IPS-NIHi7 (cell line): ENCODE measurements at regions not wholly inside any gene's neighbourhood (a gene's known extent, or its start where the extent isn't known, plus 50 kb on each side); places are given as distances from the start of the nearest gene placed in this dataset.
"Not testable (repeated sequence)": the region's sequence is repeated elsewhere in the genome, so short reads cannot be mapped to it uniquely, and the experiment has no call there.

Experiments used
- DNase-seq: peaks from one replicate; pipeline ENCODE4 v3.0.0; 2012; ENCODE audit warnings: mixed read lengths; ENCODE audit errors: extremely low spot score

GRCh38 chr20:16864069-16864468, 115.9 kb downstream of the OTOR start:
- DNase-seq = no peak

- DNase-seq = no peak
Observed at GRCh38 chr20:16864963-16865362, 116.8 kb downstream of the OTOR start.

DNA sequence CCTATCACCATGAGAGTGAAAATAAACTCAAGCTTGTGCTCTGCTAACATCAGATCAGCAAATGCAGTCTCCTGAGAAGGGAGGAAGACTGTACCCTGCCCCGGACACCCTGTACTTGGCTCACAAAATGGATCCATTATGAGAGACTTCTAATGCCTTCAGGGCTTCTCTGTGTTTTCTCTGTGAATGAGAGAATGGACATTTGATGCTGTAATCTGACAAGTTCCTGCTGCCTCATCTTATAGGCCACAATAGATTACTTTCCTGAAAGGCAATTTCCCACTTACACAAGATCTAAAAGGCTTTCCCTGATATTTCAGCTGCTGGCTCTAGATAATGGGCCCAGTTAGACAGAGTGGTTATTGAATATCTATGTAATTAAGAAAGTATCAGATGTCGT, 117.2 kb downstream of the OTOR start:
- DNase-seq = no peak

- DNase-seq = not testable (repeated sequence)
Observed at GRCh38 chr20:16873124-16873523, 125.0 kb downstream of the OTOR start.

DNA sequence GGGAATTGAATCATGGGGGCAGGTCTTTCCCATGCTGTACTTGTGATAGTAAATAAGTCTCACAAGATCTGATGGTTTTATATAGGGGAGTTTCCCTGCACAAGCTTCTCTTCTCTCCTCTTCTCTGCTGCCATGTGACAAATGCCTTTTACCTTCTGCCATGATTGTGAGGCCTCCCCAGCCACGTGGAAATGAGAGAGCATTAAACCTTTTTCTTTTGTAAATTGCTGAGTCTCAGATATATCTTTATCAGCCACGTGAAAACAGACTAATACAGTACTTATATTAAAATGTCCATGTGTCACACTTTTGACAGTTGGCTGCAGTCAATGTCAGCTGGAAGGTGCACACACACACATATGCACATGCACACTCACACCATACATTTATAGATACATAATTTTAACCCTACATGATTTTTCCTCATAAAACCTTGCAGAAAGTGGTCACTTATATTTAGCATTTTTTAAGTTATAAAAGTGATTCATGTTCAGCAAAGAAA, 128.9 kb downstream of the OTOR start:
- DNase-seq = no peak

DNA sequence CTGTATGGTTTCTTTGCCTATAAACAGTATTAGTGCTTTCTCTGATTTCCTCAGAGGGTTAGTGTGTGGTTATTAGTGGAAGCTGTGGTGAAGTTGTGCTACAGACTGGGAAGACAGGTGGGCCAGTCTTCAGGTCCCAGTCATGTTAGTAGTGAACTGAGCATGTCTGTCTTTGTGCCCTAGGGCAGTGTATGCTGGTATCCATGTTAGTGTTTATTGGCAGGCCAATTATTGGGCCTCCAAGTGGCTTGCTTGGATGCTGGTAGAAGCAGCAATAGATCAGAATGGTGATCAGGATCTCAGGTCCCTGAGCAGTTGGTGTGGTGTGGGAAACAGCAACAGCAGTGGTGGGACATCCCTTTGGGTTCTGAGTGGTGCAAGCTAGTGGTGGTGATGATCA, 137.6 kb downstream of the OTOR start:
- DNase-seq = no peak

DNA sequence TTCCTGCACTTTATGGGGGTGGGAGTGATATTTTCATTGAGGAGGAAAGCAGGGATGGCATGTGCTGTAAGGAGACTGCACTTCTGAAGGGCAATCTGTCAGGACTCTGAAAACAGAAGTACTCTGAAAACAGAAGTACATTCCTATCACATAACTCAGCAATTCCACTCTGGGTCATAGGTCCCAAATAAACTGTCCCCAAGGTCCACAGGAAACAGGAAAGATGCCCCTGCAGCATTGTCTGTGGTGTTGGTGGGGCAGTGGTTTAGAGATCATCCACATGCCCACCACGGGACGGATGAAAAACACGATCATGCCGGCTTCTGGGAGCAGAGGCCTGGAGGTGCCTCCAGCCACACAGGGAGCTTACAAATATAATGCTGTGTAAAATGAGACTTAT, 150.3 kb downstream of the OTOR start:
- no peak for DNase-seq

DNA sequence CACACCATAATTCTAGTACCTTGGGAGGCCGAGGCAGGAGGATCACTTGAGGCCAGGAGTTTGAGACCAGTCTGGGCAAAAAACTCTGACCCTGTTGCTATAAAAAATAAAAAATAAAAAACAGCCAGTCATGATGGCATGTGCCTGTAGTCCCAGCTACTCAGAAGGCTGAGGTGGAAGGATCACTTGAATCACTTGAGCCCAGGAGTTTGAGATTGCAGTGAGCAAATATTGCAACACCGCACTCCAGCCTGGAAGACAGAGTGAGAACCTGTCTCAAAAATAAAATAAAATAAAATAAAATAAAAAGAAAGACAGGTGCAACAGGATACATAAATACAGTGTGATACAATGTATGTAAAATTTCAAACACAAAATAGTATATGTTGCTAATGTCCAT, 154.5 kb downstream of the OTOR start:
- DNase-seq = no peak

- DNase-seq = no peak
Observed at GRCh38 chr20:16904751-16905150, 156.6 kb downstream of the OTOR start.

GRCh38 chr20:16914277-16914676, 166.1 kb downstream of the OTOR start:
- DNase-seq = no peak

GRCh38 chr20:16916165-16916564, 168.0 kb downstream of the OTOR start:
- DNase-seq = no peak

GRCh38 chr20:16917636-16918035, 169.5 kb downstream of the OTOR start:
- no peak for DNase-seq

- DNase-seq = no peak
Observed at GRCh38 chr20:16918366-16918765, 170.2 kb downstream of the OTOR start.

GRCh38 chr20:16919841-16920240, 171.7 kb downstream of the OTOR start:
- no peak for DNase-seq

DNA sequence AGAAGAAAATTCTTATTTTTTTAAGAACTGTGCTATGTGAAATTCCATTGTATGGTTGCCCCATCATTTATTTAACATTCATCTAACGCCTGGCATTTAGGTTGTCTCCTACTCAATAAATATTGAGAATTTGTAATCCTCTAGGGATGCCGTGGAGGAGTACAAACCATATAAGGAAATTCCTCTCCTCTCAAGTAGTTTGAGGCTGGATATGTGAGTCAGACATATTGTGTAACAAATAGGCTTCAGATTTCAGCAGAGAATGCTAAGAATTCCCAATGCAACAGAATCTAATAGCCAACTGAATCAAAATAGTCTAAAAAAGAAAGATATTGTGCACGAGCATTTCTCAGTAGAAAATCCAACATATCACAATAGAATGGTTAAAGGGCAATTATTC, 174.7 kb downstream of the OTOR start:
- DNase-seq = no peak

DNA sequence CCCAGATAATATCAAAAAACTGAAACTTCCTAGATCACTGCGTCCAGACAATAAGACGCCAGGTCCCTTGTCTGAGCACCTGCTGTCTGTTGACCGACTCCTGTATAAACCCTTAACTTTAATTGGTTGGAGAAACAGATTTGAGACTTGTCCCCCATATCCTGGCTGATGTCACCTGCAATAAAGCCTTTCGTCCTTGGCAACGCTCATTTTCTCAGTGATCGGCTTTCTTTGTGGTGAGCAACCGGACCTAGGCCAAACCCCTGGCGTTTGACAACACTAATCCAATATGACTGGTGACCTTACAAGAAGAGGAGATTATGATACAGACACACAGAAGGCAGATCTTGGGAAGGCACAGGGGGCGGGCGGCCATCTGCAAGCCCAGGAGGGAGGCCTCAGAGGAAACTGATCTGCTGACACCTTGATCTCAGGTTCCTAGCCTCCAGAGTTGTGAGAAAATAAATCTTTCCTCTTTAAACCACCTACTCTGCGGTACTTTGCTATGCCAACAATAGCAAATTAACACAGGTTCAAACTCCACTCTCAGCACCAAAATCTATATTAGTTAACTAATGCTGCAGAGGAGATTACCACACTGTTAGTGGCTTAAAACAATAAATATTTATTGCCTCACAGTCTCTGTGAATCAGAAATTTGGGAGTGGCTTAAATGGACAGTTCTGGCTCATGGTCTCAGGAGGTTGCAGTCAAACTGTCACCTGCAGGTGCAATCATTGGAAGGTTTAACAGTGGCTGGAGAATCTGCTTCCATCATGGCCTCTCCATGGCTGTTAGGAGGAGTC, 178.7 kb downstream of the OTOR start:
- no peak for DNase-seq

DNA sequence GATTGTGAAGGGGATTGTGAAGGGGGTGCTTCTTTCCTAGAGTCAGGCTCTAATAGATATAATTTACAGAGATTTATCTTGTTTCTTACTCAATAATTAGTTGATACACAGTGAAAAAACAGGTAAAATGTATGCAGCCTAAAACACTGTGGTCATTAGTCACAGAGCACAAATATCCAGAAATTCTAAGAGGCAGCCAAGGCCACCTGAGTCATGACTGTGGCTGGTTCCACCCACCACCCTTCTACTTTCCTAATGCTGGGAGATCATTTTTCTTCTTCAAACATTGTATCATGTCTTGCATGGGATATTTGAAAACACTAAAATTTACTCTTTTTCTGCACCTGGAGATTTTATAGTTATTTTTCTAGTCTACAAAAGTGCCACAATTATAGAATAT, 181.6 kb downstream of the OTOR start:
- DNase-seq = no peak

DNA sequence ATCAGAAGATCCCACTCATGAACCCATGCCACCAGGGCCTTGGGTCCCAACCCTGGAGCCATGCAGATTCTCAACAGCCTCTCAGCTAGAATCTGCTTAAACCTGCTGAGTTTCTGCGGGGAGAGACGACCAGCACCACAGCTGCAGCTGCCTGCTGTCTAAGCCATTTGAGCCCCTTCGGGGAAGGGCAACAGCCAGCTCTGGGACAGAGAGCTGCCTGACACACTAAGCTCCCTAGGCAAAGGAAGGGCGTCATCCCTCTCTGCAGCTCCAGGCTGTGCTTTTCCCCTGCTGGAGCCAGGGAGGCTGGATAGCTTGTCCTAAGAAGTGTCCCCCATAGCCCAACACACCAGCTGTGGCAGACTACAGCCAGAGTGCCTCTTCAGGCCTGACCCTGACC, 182.5 kb downstream of the OTOR start:
- DNase-seq = no peak

- DNase-seq = no peak
Observed at GRCh38 chr20:16939051-16939450, 190.9 kb downstream of the OTOR start.

GRCh38 chr20:16940701-16941100, 192.5 kb downstream of the OTOR start:
- DNase-seq = no peak

DNA sequence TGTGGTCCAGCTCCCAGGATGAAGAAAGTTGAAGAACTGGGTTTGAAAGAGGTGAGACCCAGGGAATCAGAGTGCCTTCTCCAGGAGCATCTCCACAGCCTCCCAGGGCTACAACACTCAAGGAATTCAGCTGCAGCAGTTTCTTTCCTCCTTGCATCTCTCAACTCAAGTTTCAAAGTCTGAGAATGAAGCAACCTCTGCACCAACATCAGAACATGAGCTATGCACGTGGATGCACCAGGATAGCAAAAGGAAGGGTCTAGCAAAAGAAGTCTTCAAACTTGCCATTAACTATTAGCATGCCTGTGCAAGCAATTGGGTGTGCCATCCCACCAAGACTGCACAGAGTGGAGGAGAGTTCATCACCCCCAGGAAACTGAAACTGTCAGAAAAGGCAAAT, 193.9 kb downstream of the OTOR start:
- DNase-seq = no peak

- no peak for DNase-seq
Observed at GRCh38 chr20:16942756-16943155, 194.6 kb downstream of the OTOR start.

DNA sequence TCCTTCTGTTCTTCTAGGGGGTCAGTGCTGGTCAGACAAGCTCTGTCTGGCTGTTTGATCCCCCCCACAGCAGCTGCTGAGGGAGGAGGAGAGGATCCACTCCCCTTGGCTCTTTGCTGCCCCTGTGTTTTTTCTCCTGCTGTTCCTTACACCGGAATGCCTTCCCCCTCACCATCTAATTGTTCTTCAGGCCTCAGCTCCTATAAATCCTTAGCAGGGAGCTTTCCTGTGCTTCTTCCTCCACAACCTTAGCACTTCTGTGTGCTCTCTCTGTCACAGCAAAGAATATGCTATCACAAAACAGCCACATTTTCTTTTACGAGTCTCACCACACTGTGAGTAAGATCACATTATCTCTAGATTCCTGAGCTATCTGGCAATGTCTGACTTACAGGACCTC, 196.6 kb downstream of the OTOR start:
- DNase-seq = no peak

- DNase-seq = no peak
Observed at GRCh38 chr20:16945619-16946018, 197.5 kb downstream of the OTOR start.
